GM23338 (cell line): ENCODE measurements at regions not wholly inside any gene's neighbourhood (a gene's known extent, or its start where the extent isn't known, plus 50 kb on each side); places are given as distances from the start of the nearest gene placed in this dataset.

Experiments used
- ATAC-seq: fragments of 200-7000 bp; cut with Tn5 transposase; 3 replicates; pipeline ENCODE4 v1.9.1; 2020
- DNase-seq: peaks from one replicate; pipeline ENCODE4 v3.0.0-alpha.2; 2015; ENCODE audit warnings: low spot score
- H2AFZ ChIP-seq: fragments of 200-600 bp; sonication (generic); 2 replicates; pipeline ENCODE4 v1.8.0; 2016; ENCODE audit warnings: antibody characterized with exemption, mild to moderate bottlenecking, moderate library complexity
- H3F3A ChIP-seq: fragments of 200-600 bp; sonication (generic); replicated peaks from 2 replicates; pipeline ENCODE4 v1.8.0; 2017; ENCODE audit warnings: antibody characterized with exemption, mixed run types, low read depth
- H3K27ac ChIP-seq: fragments of 200-600 bp; sonication (generic); 2 replicates; pipeline ENCODE4 v1.6.1; 2016; ENCODE audit warnings: low read depth
- H3K27me3 ChIP-seq: fragments of 200-600 bp; sonication (generic); 2 replicates; pipeline ENCODE4 v1.8.0; 2016; ENCODE audit warnings: mild to moderate bottlenecking, mixed run types, moderate library complexity; ENCODE audit not compliant: insufficient read depth
- H3K36me3 ChIP-seq: fragments of 200-600 bp; sonication (generic); 2 replicates; pipeline ENCODE4 v1.8.0; 2016; ENCODE audit warnings: mild to moderate bottlenecking; ENCODE audit not compliant: insufficient read depth
- H3K4me1 ChIP-seq: fragments of 200-600 bp; sonication (generic); 2 replicates; pipeline ENCODE4 v1.8.0; 2016; ENCODE audit warnings: mild to moderate bottlenecking, moderate library complexity; ENCODE audit not compliant: insufficient read depth
- H3K4me2 ChIP-seq: fragments of 200-600 bp; sonication (generic); 2 replicates; pipeline ENCODE4 v1.7.1; 2017; ENCODE audit warnings: mixed run types
- H3K4me3 ChIP-seq: fragments of 200-600 bp; sonication (generic); 2 replicates; pipeline ENCODE4 v1.6.1; 2016; ENCODE audit warnings: mixed run types
- H3K79me2 ChIP-seq: fragments of 200-600 bp; sonication (generic); replicated peaks from 2 replicates; pipeline ENCODE4 v1.8.0; 2017; ENCODE audit warnings: mild to moderate bottlenecking; ENCODE audit not compliant: insufficient read depth
- H3K9me2 ChIP-seq: fragments of 200-600 bp; sonication (generic); 2 replicates; pipeline ENCODE4 v1.8.0; 2017; ENCODE audit not compliant: insufficient read depth
- H4K20me1 ChIP-seq: fragments of 200-600 bp; sonication (generic); replicated peaks from 2 replicates; pipeline ENCODE4 v1.8.0; 2017; ENCODE audit warnings: mild to moderate bottlenecking; ENCODE audit not compliant: insufficient read depth
- H3K27ac Mint-ChIP-seq: 2 replicates; pipeline ENCODE4 v1.8.0; 2020; ENCODE audit warnings: inconsistent platforms, mild to moderate bottlenecking, moderate library complexity, mixed read lengths
- H3K27me3 Mint-ChIP-seq: 3 replicates; pipeline ENCODE4 v1.8.0; 2022; ENCODE audit warnings: low read depth, mild to moderate bottlenecking, moderate library complexity, mixed read lengths, inconsistent platforms; ENCODE audit not compliant: insufficient read depth, poor library complexity
- H3K36me3 Mint-ChIP-seq: 3 replicates; pipeline ENCODE4 v1.8.0; 2021; ENCODE audit warnings: low read depth, mild to moderate bottlenecking, inconsistent platforms, moderate library complexity, mixed read lengths
- H3K4me1 Mint-ChIP-seq: 3 replicates; pipeline ENCODE4 v1.8.0; 2020; ENCODE audit warnings: mild to moderate bottlenecking, inconsistent platforms, mixed read lengths
- H3K4me3 Mint-ChIP-seq: 3 replicates; pipeline ENCODE4 v1.8.0; 2021; ENCODE audit warnings: moderate library complexity, mild to moderate bottlenecking, inconsistent platforms, mixed read lengths
- H3K9me3 Mint-ChIP-seq: 3 replicates; pipeline ENCODE4 v1.8.0; 2020; ENCODE audit warnings: moderate library complexity, mild to moderate bottlenecking, inconsistent platforms, mixed read lengths
- CREB1 ChIP-seq: fragments of 250-450 bp; sonication (Bioruptor Pico); IDR thresholded peaks from 2 replicates; pipeline ENCODE4 v1.5.0; 2020; ENCODE audit warnings: low read depth, mild to moderate bottlenecking, moderate library complexity
- EZH2phosphoT487 ChIP-seq: fragments of 200-600 bp; sonication (generic); IDR thresholded peaks from one replicate; pipeline ENCODE4 v1.8.1; 2018; ENCODE audit warnings: antibody characterized with exemption; ENCODE audit not compliant: unreplicated experiment
- NANOG ChIP-seq: IDR thresholded peaks from 2 replicates; pipeline ENCODE4 v1.6.1; 2016; ENCODE audit warnings: antibody characterized with exemption, borderline replicate concordance
- POLR2AphosphoS5 ChIP-seq: IDR thresholded peaks from 2 replicates; pipeline ENCODE4 v1.6.1; 2016; ENCODE audit warnings: antibody characterized with exemption, low read depth
- STAT1 ChIP-seq: IDR thresholded peaks from one replicate; pipeline ENCODE4 v1.6.1; 2016; ENCODE audit warnings: antibody characterized with exemption; ENCODE audit not compliant: unreplicated experiment
- ZNF114 ChIP-seq: fragments of 250-450 bp; sonication (Bioruptor Pico); IDR thresholded peaks from 2 replicates; pipeline ENCODE4 v1.5.0; 2020; ENCODE audit warnings: mild to moderate bottlenecking, moderate library complexity
- ZNF331 ChIP-seq: fragments of 250-450 bp; sonication (Bioruptor Pico); IDR thresholded peaks from 2 replicates; pipeline ENCODE4 v1.5.0; 2020; ENCODE audit warnings: low read depth, mild to moderate bottlenecking, moderate library complexity
- TF ChIP-seq, protein P1 (sequence below), 2 experiments: fragments of 200-600 bp in 1 of 2; sonication (generic) in 1 of 2; conservative IDR thresholded peaks; 2 replicates each; pipeline versions ENCODE4 v1.5.1 to v1.6.1; 2016 to 2017; ENCODE audit warnings: antibody characterized with exemption in 2 of 2, low read depth in 2 of 2, mild to moderate bottlenecking in 2 of 2, moderate library complexity in 1 of 2
- TF ChIP-seq, protein P2 (sequence below): IDR thresholded peaks from 2 replicates; pipeline ENCODE4 v1.6.1; 2016; ENCODE audit warnings: antibody characterized with exemption
- TF ChIP-seq, protein P3 (sequence below): fragments of 250-450 bp; sonication (Bioruptor Pico); IDR thresholded peaks from 2 replicates; pipeline ENCODE4 v1.5.0; 2020; ENCODE audit warnings: mild to moderate bottlenecking, moderate library complexity
- TF ChIP-seq, protein P4 (sequence below): IDR thresholded peaks from one replicate; pipeline ENCODE4 v1.6.1; 2018; ENCODE audit warnings: antibody characterized with exemption; ENCODE audit not compliant: unreplicated experiment

DNA sequence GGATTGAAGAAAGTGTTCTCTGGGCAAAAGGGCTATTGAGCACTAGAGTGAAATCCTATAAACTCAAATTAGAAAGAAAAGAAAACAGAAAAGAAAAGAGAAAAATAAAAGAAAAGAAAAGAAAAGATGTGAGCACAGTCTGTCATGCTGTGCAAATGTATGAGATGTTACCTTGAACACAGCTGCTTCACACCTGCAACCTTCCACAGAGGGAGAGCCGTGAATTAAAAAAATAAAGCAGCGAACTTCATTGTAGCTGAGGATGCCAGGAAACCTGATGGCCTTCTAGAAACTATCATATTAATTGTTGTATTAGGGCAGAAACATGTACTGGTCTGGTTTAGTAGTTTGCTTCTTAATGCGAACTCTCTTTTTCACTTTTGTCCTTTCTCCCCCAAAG is 88.0 kb upstream of the SATB1 start:
- H3K27ac Mint-ChIP-seq, result no peak overlapping the region
- Histone ChIP-seq H3K4me1 (no peaks in the 10 kb centered on the region), H2AFZ (no peak overlapping the region), H3K27me3 (no peaks in the 10 kb centered on the region), H4K20me1 (no peaks in the 10 kb centered on the region), H3K4me2 (no peak overlapping the region), H3F3A (no peaks in the 10 kb centered on the region), H3K9me2 (0 out of 2 replicates have a peak, but pooled peaks cover 6% of the 10 kb centered on the region), H3K79me2 (no peaks in the 10 kb centered on the region), H3K27ac (no peak overlapping the region), H3K36me3 (no peaks in the 10 kb centered on the region), H3K4me3 (no peak overlapping the region)
- no peak for ATAC-seq
- no peak overlapping the region for H3K4me3 Mint-ChIP-seq
- peaks cover 2% of the 10 kb centered on the region for H3K27me3 Mint-ChIP-seq
- DNase-seq, result no peak
- TF ChIP-seq CREB1 (CRISPR knock-in tag) (no peak), ZNF114 (no peak), EZH2phosphoT487 (no peak), POLR2AphosphoS5 (no peak), STAT1 (no peak), ZNF331 (CRISPR knock-in tag) (no peak), NANOG (no peak)
- TF ChIP-seq, protein P1, sequence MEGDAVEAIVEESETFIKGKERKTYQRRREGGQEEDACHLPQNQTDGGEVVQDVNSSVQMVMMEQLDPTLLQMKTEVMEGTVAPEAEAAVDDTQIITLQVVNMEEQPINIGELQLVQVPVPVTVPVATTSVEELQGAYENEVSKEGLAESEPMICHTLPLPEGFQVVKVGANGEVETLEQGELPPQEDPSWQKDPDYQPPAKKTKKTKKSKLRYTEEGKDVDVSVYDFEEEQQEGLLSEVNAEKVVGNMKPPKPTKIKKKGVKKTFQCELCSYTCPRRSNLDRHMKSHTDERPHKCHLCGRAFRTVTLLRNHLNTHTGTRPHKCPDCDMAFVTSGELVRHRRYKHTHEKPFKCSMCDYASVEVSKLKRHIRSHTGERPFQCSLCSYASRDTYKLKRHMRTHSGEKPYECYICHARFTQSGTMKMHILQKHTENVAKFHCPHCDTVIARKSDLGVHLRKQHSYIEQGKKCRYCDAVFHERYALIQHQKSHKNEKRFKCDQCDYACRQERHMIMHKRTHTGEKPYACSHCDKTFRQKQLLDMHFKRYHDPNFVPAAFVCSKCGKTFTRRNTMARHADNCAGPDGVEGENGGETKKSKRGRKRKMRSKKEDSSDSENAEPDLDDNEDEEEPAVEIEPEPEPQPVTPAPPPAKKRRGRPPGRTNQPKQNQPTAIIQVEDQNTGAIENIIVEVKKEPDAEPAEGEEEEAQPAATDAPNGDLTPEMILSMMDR (conservative IDR thresholded peaks at IDR 0.05; ENCODE audit: low read depth in 2 of 2), result no peak
- TF ChIP-seq, protein P2, sequence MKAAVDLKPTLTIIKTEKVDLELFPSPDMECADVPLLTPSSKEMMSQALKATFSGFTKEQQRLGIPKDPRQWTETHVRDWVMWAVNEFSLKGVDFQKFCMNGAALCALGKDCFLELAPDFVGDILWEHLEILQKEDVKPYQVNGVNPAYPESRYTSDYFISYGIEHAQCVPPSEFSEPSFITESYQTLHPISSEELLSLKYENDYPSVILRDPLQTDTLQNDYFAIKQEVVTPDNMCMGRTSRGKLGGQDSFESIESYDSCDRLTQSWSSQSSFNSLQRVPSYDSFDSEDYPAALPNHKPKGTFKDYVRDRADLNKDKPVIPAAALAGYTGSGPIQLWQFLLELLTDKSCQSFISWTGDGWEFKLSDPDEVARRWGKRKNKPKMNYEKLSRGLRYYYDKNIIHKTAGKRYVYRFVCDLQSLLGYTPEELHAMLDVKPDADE, result no peak
- TF ChIP-seq, protein P3, sequence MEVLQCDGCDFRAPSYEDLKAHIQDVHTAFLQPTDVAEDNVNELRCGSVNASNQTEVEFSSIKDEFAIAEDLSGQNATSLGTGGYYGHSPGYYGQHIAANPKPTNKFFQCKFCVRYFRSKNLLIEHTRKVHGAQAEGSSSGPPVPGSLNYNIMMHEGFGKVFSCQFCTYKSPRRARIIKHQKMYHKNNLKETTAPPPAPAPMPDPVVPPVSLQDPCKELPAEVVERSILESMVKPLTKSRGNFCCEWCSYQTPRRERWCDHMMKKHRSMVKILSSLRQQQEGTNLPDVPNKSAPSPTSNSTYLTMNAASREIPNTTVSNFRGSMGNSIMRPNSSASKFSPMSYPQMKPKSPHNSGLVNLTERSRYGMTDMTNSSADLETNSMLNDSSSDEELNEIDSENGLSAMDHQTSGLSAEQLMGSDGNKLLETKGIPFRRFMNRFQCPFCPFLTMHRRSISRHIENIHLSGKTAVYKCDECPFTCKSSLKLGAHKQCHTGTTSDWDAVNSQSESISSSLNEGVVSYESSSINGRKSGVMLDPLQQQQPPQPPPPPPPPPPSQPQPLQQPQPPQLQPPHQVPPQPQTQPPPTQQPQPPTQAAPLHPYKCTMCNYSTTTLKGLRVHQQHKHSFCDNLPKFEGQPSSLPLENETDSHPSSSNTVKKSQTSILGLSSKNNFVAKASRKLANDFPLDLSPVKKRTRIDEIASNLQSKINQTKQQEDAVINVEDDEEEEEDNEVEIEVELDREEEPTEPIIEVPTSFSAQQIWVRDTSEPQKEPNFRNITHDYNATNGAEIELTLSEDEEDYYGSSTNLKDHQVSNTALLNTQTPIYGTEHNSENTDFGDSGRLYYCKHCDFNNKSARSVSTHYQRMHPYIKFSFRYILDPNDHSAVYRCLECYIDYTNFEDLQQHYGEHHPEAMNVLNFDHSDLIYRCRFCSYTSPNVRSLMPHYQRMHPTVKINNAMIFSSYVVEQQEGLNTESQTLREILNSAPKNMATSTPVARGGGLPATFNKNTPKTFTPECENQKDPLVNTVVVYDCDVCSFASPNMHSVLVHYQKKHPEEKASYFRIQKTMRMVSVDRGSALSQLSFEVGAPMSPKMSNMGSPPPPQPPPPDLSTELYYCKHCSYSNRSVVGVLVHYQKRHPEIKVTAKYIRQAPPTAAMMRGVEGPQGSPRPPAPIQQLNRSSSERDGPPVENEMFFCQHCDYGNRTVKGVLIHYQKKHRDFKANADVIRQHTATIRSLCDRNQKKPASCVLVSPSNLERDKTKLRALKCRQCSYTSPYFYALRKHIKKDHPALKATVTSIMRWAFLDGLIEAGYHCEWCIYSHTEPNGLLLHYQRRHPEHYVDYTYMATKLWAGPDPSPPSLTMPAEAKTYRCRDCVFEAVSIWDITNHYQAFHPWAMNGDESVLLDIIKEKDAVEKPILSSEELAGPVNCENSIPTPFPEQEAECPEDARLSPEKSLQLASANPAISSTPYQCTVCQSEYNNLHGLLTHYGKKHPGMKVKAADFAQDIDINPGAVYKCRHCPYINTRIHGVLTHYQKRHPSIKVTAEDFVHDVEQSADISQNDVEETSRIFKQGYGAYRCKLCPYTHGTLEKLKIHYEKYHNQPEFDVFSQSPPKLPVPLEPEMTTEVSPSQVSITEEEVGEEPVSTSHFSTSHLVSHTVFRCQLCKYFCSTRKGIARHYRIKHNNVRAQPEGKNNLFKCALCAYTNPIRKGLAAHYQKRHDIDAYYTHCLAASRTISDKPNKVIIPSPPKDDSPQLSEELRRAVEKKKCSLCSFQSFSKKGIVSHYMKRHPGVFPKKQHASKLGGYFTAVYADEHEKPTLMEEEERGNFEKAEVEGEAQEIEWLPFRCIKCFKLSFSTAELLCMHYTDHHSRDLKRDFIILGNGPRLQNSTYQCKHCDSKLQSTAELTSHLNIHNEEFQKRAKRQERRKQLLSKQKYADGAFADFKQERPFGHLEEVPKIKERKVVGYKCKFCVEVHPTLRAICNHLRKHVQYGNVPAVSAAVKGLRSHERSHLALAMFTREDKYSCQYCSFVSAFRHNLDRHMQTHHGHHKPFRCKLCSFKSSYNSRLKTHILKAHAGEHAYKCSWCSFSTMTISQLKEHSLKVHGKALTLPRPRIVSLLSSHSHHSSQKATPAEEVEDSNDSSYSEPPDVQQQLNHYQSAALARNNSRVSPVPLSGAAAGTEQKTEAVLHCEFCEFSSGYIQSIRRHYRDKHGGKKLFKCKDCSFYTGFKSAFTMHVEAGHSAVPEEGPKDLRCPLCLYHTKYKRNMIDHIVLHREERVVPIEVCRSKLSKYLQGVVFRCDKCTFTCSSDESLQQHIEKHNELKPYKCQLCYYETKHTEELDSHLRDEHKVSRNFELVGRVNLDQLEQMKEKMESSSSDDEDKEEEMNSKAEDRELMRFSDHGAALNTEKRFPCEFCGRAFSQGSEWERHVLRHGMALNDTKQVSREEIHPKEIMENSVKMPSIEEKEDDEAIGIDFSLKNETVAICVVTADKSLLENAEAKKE, result no peak
- TF ChIP-seq, protein P4, sequence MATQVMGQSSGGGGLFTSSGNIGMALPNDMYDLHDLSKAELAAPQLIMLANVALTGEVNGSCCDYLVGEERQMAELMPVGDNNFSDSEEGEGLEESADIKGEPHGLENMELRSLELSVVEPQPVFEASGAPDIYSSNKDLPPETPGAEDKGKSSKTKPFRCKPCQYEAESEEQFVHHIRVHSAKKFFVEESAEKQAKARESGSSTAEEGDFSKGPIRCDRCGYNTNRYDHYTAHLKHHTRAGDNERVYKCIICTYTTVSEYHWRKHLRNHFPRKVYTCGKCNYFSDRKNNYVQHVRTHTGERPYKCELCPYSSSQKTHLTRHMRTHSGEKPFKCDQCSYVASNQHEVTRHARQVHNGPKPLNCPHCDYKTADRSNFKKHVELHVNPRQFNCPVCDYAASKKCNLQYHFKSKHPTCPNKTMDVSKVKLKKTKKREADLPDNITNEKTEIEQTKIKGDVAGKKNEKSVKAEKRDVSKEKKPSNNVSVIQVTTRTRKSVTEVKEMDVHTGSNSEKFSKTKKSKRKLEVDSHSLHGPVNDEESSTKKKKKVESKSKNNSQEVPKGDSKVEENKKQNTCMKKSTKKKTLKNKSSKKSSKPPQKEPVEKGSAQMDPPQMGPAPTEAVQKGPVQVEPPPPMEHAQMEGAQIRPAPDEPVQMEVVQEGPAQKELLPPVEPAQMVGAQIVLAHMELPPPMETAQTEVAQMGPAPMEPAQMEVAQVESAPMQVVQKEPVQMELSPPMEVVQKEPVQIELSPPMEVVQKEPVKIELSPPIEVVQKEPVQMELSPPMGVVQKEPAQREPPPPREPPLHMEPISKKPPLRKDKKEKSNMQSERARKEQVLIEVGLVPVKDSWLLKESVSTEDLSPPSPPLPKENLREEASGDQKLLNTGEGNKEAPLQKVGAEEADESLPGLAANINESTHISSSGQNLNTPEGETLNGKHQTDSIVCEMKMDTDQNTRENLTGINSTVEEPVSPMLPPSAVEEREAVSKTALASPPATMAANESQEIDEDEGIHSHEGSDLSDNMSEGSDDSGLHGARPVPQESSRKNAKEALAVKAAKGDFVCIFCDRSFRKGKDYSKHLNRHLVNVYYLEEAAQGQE, result no peak
- H3K9me3 Mint-ChIP-seq, result no peaks in the 10 kb centered on the region; the same call in 2 of the 3 replicates
- H3K36me3 Mint-ChIP-seq, result no peaks in the 10 kb centered on the region; the same call in 2 of the 3 replicates
- peaks cover 5% of the 10 kb centered on the region; the same call in 1 of the 3 replicates for H3K4me1 Mint-ChIP-seq
